Left lung (tissue), 4 donors: ENCODE measurements at regions not wholly inside any gene's neighbourhood (a gene's known extent, or its start where the extent isn't known, plus 50 kb on each side); places are given as distances from the start of the nearest gene placed in this dataset.

Source experiments
- ATAC-seq: fragments of 200-7000 bp; cut with Tn5 transposase; one replicate; pipeline ENCODE4 v1.9.1; 2020; ENCODE audit warnings: moderate library complexity
- DNase-seq, 4 donors: peaks; one replicate each; pipeline ENCODE4 v3.0.0-alpha.2; 2013 to 2020
- H3K27ac ChIP-seq, 2 donors: fragments of 200-600 bp; sonication (generic) in 1 of 2; one replicate each; pipeline versions ENCODE4 v1.5.0 to v1.8.0; 2020 to 2021
- H3K27me3 ChIP-seq, 2 donors: fragments of 200-600 bp; sonication (generic) in 1 of 2; one replicate each; pipeline versions ENCODE4 v1.5.0 to v1.8.0; 2020 to 2021
- H3K36me3 ChIP-seq, 2 donors: fragments of 200-600 bp; sonication (generic) in 1 of 2; one replicate each; pipeline versions ENCODE4 v1.5.0 to v1.8.0; 2020 to 2021
- H3K4me1 ChIP-seq, 2 donors: fragments of 200-600 bp; one replicate each; pipeline ENCODE4 v1.8.0; 2021
- H3K4me3 ChIP-seq, 2 donors: fragments of 200-600 bp; sonication (generic) in 1 of 2; one replicate each; pipeline versions ENCODE4 v1.5.0 to v1.8.0; 2020 to 2021; ENCODE audit warnings: mild to moderate bottlenecking in 1 of 2
- H3K9me3 ChIP-seq, 2 donors: fragments of 200-600 bp; sonication (generic) in 1 of 2; one replicate each; pipeline versions ENCODE4 v1.5.0 to v1.8.0; 2020 to 2021
- CTCF ChIP-seq, 2 donors: fragments of 200-600 bp; sonication (generic) in 1 of 2; IDR thresholded peaks; one replicate each; pipeline versions ENCODE4 v1.5.0 to v1.8.0; 2021; ENCODE audit warnings: antibody characterized with exemption in 2 of 2
- intact Hi-C, 2 donors: fragments of 100-400 bp; cut with DNase I; formaldehyde crosslinking; loops; one replicate each; pipeline versions ENCODE4 v1.11.2 to v1.14.2; 2022
- donor health status: DM: no; HTN: yes; CAD: no.
- donor health status: DM: no; HTN: no; CAD: no.

DNA sequence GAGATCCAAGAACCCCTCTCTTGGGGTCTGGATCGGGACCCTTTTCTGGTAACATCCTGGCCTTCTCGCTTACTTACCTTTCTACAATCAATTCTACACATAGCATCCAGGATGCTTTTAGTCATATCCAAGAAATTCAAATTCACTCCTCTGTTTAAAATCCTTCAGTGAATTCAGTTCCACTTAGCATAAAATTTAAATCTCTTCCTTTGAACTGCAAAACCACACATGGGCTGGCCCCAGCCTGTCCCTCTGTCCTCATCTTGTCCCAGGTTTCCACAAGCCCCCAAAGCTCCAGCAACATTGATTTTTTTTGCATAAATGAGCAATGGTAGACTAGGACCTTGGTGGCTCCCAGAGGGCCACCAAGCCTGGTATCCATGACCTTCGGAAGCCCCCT, 96.4 kb upstream of the C16orf82 start:
- Histone ChIP-seq H3K9me3 (no peaks in the 10 kb centered on the region), H3K36me3 (no peaks in the 10 kb centered on the region), H3K4me3 (no peak overlapping the region), H3K27me3 (no peaks in the 10 kb centered on the region), H3K27ac (no peak overlapping the region), H3K4me1 (no peaks in the 10 kb centered on the region)
- TF ChIP-seq CTCF (IDR thresholded peaks at IDR 0.05) = no peak
- intact Hi-C loops = no loop called here
- DNase-seq = no peak
- ATAC-seq = no peak

GRCh38 chr16:26976873-26977272, 89.9 kb upstream of the C16orf82 start:
- no peaks in the 10 kb centered on the region for H3K36me3 ChIP-seq

GRCh38 chr16:26981266-26981938, 85.3 kb upstream of the C16orf82 start:
- TF ChIP-seq CTCF (IDR thresholded peaks at IDR 0.05) = no peak
- no peak for DNase-seq
- ATAC-seq = no peak

More at GRCh38 chr16:26976873-26977272, 89.9 kb upstream of the C16orf82 start:
- Histone ChIP-seq H3K4me1 (no peaks in the 10 kb centered on the region), H3K27me3 (no peaks in the 10 kb centered on the region), H3K9me3 (no peaks in the 10 kb centered on the region), H3K27ac (no peak overlapping the region), H3K4me3 (no peak overlapping the region)
- intact Hi-C loops = no loop called here
- DNase-seq = no peak
- no peak for ATAC-seq
- TF ChIP-seq CTCF (IDR thresholded peaks at IDR 0.05) = no peak

GRCh38 chr16:26982422-26982821, 84.3 kb upstream of the C16orf82 start:
- no peak for TF ChIP-seq CTCF (IDR thresholded peaks at IDR 0.05)
- Histone ChIP-seq H3K27ac (no peak overlapping the region), H3K36me3 (no peaks in the 10 kb centered on the region), H3K9me3 (no peaks in the 10 kb centered on the region), H3K27me3 (no peaks in the 10 kb centered on the region), H3K4me1 (no peaks in the 10 kb centered on the region), H3K4me3 (no peak overlapping the region)
- ATAC-seq = no peak
- intact Hi-C loops = no loop called here
- DNase-seq = no peak

More at GRCh38 chr16:26981266-26981938, 85.3 kb upstream of the C16orf82 start:
- Histone ChIP-seq H3K9me3 (no peaks in the 10 kb centered on the region), H3K4me1 (no peaks in the 10 kb centered on the region), H3K36me3 (no peaks in the 10 kb centered on the region), H3K27me3 (no peaks in the 10 kb centered on the region), H3K4me3 (no peak overlapping the region), H3K27ac (no peak overlapping the region)
- intact Hi-C loops = no loop called here

DNA sequence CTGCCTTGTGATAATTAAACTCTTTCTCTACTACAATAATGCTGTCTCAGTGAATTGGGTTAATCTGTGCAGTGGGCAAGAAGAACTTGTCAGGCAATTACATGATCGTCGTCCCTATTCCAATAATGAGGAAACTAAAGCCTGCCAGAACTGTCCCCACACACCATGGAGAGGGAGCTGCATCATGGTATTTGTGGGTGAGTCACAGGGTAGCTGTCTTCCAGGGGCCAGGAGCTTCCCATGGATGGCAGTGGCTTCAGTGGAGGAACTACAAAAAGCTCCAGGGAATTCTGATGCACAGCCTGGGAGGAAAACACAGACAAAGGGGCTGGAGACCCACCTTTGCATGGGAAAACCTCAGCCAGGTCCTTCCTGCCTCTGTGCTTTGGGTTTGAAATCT, 83.3 kb upstream of the C16orf82 start:
- Histone ChIP-seq H3K27me3 (no peaks in the 10 kb centered on the region), H3K9me3 (no peaks in the 10 kb centered on the region), H3K4me1 (no peaks in the 10 kb centered on the region), H3K36me3 (no peaks in the 10 kb centered on the region), H3K4me3 (no peak overlapping the region), H3K27ac (no peak overlapping the region)
- ATAC-seq = no peak
- no peak for TF ChIP-seq CTCF (IDR thresholded peaks at IDR 0.05)
- intact Hi-C loops = no loop called here
- DNase-seq = no peak
